Stimulated activated effector memory CD8-positive, alpha-beta T cell treated with anti-CD3 and anti-CD28 coated beads, Interleukin-12 subunit alpha, Interleukin-12 subunit beta, amount 100 ng/mL, for 72 hours (primary cell): ENCODE measurements at regions not wholly inside any gene's neighbourhood (a gene's known extent, or its start where the extent isn't known, plus 50 kb on each side); places are given as distances from the start of the nearest gene placed in this dataset.

Experiments
- ATAC-seq: fragments of 150-1000 bp; cut with Tn5 transposase; 2 replicates; pipeline ENCODE4 v1.10.0; 2021
- DNase-seq, 2 donors: peaks; one replicate each; pipeline ENCODE4 v3.0.0; 2021 to 2022; ENCODE audit warnings: low spot score in 2 of 2
- H3K27ac Mint-ChIP-seq: one replicate; pipeline ENCODE4 v1.8.0; 2022; ENCODE audit warnings: mild to moderate bottlenecking, mixed read lengths
- H3K36me3 Mint-ChIP-seq: one replicate; pipeline ENCODE4 v1.8.0; 2022; ENCODE audit warnings: mild to moderate bottlenecking, mixed read lengths
- H3K4me1 Mint-ChIP-seq: one replicate; pipeline ENCODE4 v1.8.0; 2022; ENCODE audit warnings: mixed read lengths
- H3K4me3 Mint-ChIP-seq: one replicate; pipeline ENCODE4 v1.8.0; 2022; ENCODE audit warnings: mild to moderate bottlenecking, mixed read lengths
- H3K9me3 Mint-ChIP-seq: one replicate; pipeline ENCODE4 v1.8.0; 2022; ENCODE audit warnings: mixed read lengths

GRCh38 chr22:49427341-49427740, 400.3 kb downstream of the BRD1 start:
- DNase-seq (no peak), ATAC-seq (no peak)
- Mint-ChIP-seq H3K9me3 (no peaks in the 10 kb centered on the region), H3K27ac (no peak overlapping the region), H3K4me3 (no peak overlapping the region), H3K4me1 (no peaks in the 10 kb centered on the region), H3K36me3 (no peaks in the 10 kb centered on the region)

- H3K4me1 Mint-ChIP-seq, result no peaks in the 10 kb centered on the region
- no peaks in the 10 kb centered on the region for H3K9me3 Mint-ChIP-seq
- no peak overlapping the region for H3K4me3 Mint-ChIP-seq
- DNase-seq (no peak), ATAC-seq (no peak)
- no peak overlapping the region for H3K27ac Mint-ChIP-seq
- no peaks in the 10 kb centered on the region for H3K36me3 Mint-ChIP-seq
Measured at GRCh38 chr22:49426618-49427266, 400.9 kb downstream of the BRD1 start.

- Mint-ChIP-seq H3K36me3 (no peaks in the 10 kb centered on the region), H3K27ac (no peak overlapping the region), H3K9me3 (no peaks in the 10 kb centered on the region), H3K4me3 (no peak overlapping the region), H3K4me1 (no peaks in the 10 kb centered on the region)
- no peak for ATAC-seq
- DNase-seq, result no peak
Measured at GRCh38 chr22:49426098-49426497, 401.6 kb downstream of the BRD1 start.

DNA sequence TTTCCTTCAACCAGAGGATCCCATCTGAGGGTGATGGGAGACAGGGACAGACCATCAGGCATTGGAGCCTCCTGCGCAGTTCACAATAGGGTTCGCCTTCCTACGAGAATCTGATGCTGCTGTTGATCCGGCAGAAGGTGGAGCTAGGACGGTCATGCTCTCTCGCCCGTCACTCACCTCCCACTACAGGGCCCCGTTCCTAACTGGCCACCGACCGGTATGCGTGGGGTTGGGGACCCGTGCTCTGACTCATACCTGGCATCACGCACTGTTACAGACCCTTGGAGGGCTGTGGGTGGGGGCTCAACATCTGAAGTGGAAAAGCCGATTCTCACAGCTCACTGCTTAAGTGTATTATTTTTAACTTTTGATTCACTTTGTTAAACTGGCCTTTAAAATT, 402.3 kb downstream of the BRD1 start:
- no peaks in the 10 kb centered on the region for H3K9me3 Mint-ChIP-seq
- no peak overlapping the region for H3K27ac Mint-ChIP-seq
- ATAC-seq (no peak), DNase-seq (no peak)
- no peaks in the 10 kb centered on the region for H3K36me3 Mint-ChIP-seq
- H3K4me1 Mint-ChIP-seq, result no peaks in the 10 kb centered on the region
- no peak overlapping the region for H3K4me3 Mint-ChIP-seq

DNA sequence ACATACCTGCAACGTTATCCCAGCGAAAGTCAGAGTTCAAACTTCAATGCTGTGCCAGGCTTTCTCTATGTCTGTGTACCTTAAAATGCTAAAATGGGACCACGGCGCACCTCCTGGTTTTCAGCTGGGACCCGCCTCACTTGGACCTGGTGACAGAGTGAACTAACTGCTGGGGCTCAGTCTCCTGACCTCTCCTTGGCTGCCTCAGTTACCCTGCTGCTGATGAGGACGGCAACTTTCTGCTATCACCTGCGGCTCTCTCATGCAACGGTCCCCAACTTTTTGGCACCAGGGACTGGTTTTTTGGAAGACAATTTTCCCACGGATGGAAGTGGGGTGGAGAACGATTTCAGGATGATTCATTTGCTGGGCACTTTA, 402.8 kb downstream of the BRD1 start:
- no peaks in the 10 kb centered on the region for H3K4me1 Mint-ChIP-seq
- H3K4me3 Mint-ChIP-seq, result no peak overlapping the region

DNA sequence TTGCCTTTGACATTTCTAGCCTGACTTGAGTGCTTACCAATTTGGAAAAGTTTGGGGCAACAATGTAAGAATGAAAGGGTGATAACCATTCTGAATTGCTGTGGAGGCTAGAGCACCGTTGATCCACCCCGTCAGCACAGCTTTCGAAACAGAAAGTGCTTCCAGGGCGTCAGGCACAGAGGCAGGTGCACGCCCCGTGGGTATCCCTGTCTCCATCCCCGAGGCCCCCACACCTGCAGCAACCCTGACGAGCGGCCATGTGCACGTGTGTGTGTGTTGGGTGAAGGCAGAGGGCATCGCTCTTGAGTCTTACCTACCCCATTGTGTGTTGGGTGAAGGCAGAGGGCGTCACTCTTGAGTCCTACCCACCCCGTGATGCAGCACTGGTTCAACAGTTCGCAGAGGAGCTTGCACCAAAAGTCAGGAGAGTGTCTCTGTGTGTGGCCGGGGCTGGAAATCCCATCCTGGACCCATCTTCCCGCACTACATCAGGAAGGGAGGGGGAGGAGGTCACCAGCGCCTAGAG, 404.5 kb downstream of the BRD1 start:
- Mint-ChIP-seq H3K4me3 (no peak overlapping the region), H3K27ac (no peak overlapping the region), H3K36me3 (no peaks in the 10 kb centered on the region), H3K4me1 (no peaks in the 10 kb centered on the region), H3K9me3 (no peaks in the 10 kb centered on the region)
- DNase-seq, result no peak
- no peak for ATAC-seq

More for the DNA sequence above, 402.8 kb downstream of the BRD1 start:
- DNase-seq (no peak), ATAC-seq (no peak)
- Mint-ChIP-seq H3K36me3 (no peaks in the 10 kb centered on the region), H3K9me3 (no peaks in the 10 kb centered on the region), H3K27ac (no peak overlapping the region)

DNA sequence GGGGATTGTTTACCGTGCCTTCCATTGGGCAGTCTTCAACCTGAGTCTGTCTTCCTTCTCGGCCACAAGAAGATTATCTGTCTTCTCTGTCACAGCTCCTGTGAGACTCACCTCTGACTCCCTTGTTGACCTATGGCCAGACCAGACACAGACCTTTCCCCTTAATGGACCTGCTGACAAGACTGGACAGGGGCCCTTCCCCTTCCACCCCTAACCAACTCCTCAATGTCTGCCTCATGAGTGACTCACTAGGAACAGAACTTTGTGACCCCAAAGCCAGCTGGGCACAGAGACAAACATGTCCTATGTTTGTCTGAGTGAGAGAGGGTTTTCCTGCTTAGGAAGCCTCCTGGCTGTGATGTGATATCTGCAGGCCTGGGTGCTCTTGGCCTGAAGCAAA, 405.0 kb downstream of the BRD1 start:
- ATAC-seq, result no peak
- Mint-ChIP-seq H3K27ac (no peak overlapping the region), H3K36me3 (no peaks in the 10 kb centered on the region), H3K4me1 (no peaks in the 10 kb centered on the region), H3K4me3 (no peak overlapping the region), H3K9me3 (no peaks in the 10 kb centered on the region)
- DNase-seq, result no peak

DNA sequence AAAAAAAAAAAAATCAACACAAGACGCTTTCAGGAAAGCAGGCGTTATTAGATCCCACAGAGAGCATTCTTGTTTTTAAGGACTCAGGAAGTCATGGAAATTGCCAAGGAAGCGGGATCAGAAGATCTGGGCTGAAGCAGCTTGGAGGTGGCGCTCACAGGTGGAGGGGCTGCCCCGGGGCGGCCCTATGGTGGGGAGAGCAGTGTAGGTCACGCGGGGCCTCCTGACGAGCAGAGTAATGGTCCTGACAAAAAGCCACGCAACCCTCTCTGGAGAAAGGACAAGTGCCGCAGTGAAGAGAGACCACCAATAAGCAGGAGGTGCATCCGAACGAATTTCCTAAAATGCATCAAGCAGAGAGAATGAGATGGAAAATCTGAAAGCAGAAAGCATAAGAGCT, 407.0 kb downstream of the BRD1 start:
- no peaks in the 10 kb centered on the region for H3K4me1 Mint-ChIP-seq
- no peak overlapping the region for H3K27ac Mint-ChIP-seq
- no peak for DNase-seq
- no peak overlapping the region for H3K4me3 Mint-ChIP-seq
- no peaks in the 10 kb centered on the region for H3K36me3 Mint-ChIP-seq
- H3K9me3 Mint-ChIP-seq, result no peaks in the 10 kb centered on the region
- ATAC-seq, result no peak

- ATAC-seq (no peak), DNase-seq (no peak)
- Mint-ChIP-seq H3K36me3 (no peaks in the 10 kb centered on the region), H3K4me1 (no peaks in the 10 kb centered on the region), H3K4me3 (no peak overlapping the region), H3K9me3 (no peaks in the 10 kb centered on the region), H3K27ac (no peak overlapping the region)
Measured at GRCh38 chr22:49419661-49420060, 408.0 kb downstream of the BRD1 start.

- no peak for DNase-seq
- no peak overlapping the region for H3K27ac Mint-ChIP-seq
- H3K36me3 Mint-ChIP-seq, result no peaks in the 10 kb centered on the region
- H3K9me3 Mint-ChIP-seq, result no peaks in the 10 kb centered on the region
- no peaks in the 10 kb centered on the region for H3K4me1 Mint-ChIP-seq
- H3K4me3 Mint-ChIP-seq, result no peak overlapping the region
- ATAC-seq, result no peak
Measured at GRCh38 chr22:49418943-49419342, 408.7 kb downstream of the BRD1 start.

DNA sequence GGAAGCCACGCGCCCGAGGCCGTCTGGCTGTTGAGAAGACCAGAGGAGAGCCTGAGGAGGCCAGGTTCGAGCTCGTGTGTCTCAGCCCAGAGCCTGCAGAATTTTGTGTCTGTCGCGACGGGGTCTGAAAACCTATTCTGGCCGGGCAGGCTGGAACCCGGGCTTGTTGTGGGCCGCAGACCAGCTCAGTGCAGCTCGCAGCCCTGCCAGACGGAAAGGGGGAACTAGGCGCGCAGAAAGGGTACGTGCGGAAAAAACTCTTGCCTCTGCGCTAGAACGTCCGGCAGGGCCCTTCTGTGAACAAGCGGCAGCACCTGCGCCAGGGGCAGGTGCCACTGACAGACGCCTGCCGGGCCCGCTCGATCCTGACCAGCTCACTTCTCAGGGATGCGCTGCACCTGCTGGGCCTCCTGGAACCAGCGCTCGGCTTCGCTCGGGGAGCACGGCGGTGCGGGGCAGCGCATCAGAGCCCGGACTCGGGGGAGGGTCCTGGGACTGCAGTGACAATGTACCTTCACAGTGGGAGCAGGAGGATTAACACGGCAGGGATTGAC, 409.3 kb downstream of the BRD1 start:
- Mint-ChIP-seq H3K4me1 (no peaks in the 10 kb centered on the region), H3K4me3 (no peak overlapping the region), H3K36me3 (no peaks in the 10 kb centered on the region), H3K9me3 (no peaks in the 10 kb centered on the region), H3K27ac (no peak overlapping the region)
- ATAC-seq (no peak), DNase-seq (no peak)

DNA sequence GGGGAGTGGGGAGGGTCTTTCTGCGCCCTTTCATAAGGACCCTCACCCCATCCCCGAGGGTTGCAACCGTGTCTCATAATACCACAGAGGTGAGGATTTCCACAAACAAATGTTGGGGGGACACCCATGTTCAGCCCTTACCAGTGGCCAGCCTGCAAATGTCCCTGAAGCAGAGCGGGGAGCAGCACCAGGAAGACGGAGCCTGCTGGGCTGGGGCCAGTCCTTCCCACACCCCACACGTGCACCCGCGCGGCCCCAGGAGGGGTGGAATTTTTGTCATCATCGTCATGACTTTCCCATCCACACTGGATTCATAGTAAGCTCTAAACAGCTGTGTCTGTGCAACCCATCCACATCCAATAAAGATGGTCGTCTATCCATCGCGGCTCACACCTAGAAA, 409.8 kb downstream of the BRD1 start:
- no peaks in the 10 kb centered on the region for H3K9me3 Mint-ChIP-seq
- H3K27ac Mint-ChIP-seq, result no peak overlapping the region
- ATAC-seq (no peak), DNase-seq (no peak)
- no peaks in the 10 kb centered on the region for H3K36me3 Mint-ChIP-seq
- H3K4me3 Mint-ChIP-seq, result no peak overlapping the region
- no peaks in the 10 kb centered on the region for H3K4me1 Mint-ChIP-seq

DNA sequence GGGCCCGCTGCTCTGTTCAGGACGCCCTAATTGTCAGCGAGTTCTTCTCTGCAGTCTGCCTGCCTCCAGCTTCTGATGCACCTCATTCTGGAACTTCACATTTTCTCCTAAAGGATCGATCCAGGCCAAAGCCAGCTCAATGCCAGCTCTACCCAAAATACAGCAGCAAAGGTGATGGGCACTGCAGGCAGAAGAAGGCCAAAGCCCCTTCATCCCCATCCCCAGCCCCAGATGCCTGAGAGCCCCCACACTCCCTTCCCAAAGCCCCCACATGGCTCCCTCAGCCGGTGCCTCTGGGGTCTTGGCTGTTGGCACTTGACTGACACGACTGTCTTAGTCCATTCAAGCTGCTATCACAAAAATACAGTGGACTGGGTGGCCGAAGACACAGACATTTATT, 410.3 kb downstream of the BRD1 start:
- ATAC-seq, result no peak
- no peaks in the 10 kb centered on the region for H3K36me3 Mint-ChIP-seq
- H3K27ac Mint-ChIP-seq, result no peak overlapping the region
- DNase-seq, result no peak
- H3K9me3 Mint-ChIP-seq, result no peaks in the 10 kb centered on the region
- no peak overlapping the region for H3K4me3 Mint-ChIP-seq
- H3K4me1 Mint-ChIP-seq, result no peaks in the 10 kb centered on the region

GRCh38 chr22:49415151-49415951, 412.3 kb downstream of the BRD1 start:
- Mint-ChIP-seq H3K36me3 (no peaks in the 10 kb centered on the region), H3K27ac (no peak overlapping the region), H3K4me1 (no peaks in the 10 kb centered on the region), H3K9me3 (no peaks in the 10 kb centered on the region), H3K4me3 (no peak overlapping the region)
- ATAC-seq (no peak), DNase-seq (no peak)

- no peak for DNase-seq
- peaks cover 3% of the 10 kb centered on the region for H3K9me3 Mint-ChIP-seq
- no peak overlapping the region for H3K4me3 Mint-ChIP-seq
- no peaks in the 10 kb centered on the region for H3K4me1 Mint-ChIP-seq
- ATAC-seq, result no peak
- H3K27ac Mint-ChIP-seq, result no peak overlapping the region
- no peaks in the 10 kb centered on the region for H3K36me3 Mint-ChIP-seq
Measured at GRCh38 chr22:49413551-49413950, 414.1 kb downstream of the BRD1 start.

DNA sequence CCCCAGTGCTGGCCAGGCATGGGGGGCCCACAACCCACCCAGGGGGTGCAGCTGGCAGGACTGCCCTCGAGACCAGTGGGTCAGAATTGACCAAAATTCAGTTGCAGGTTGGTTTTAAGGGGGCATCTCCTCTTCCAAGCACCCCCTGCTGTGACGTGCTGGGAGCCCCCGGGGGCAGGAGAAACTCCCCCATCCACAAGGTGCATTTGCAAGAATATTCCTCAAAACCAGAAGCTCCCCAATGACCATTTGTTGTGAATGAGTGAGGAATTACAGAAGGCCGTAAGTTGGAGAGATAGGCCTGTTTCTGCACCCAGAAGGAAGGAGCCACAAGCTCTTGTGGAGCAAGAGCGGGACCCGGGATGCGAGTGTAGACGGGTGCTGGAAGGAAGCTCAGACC, 414.5 kb downstream of the BRD1 start:
- Mint-ChIP-seq H3K9me3 (peaks cover 3% of the 10 kb centered on the region), H3K4me1 (no peaks in the 10 kb centered on the region), H3K36me3 (no peaks in the 10 kb centered on the region), H3K4me3 (no peak overlapping the region), H3K27ac (no peak overlapping the region)
- no peak for DNase-seq
- ATAC-seq, result no peak
